ENCODE measurements at regions not wholly inside any gene's neighbourhood (a gene's known extent, or its start where the extent isn't known, plus 50 kb on each side); places are given as distances from the start of the nearest gene placed in this dataset.

- TF ChIP-seq CTCF (conservative IDR thresholded peaks at IDR 0.05) (no peak), EZH2 (IDR thresholded peaks at IDR 0.05; ENCODE audit: low read depth) (no peak)
These were observed 198.7 kb downstream of the IRS2 start for GRCh38 chr13:109587689-109588088.
